22Rv1 (cell line): ENCODE measurements at regions not wholly inside any gene's neighbourhood (a gene's known extent, or its start where the extent isn't known, plus 50 kb on each side); places are given as distances from the start of the nearest gene placed in this dataset.
"Not testable (repeated sequence)": the region's sequence is repeated elsewhere in the genome, so short reads cannot be mapped to it uniquely, and the experiment has no call there.

ENCODE experiments used
- ZFX ChIP-seq: fragments of 450-650 bp; IDR thresholded peaks from 2 replicates; pipeline ENCODE4 v1.6.1; 2017; ENCODE audit warnings: antibody characterized with exemption, borderline replicate concordance
- TF ChIP-seq, protein P1 (sequence below): fragments of 450-650 bp; IDR thresholded peaks from 2 replicates; pipeline ENCODE4 v1.5.1; 2017; ENCODE audit warnings: mild to moderate bottlenecking

DNA sequence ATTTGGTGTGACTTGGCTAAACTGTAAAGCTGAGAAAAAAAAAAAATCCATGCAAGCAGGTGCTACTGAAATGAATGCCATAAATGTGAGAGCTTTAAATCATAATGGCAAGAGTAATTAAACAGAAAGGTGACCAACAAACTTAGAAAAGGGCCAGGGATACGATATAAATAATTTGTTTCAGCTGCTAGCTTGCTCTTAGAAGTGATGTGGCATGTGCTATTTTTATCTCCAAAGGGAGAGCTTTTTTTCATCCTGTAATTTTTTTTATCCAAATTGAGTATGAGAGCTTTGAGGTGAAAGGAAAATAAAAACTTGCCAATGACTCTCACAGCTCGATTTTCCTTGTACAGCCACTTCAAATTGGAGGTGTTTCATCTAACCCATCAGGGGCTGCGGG lies 315.3 kb downstream of the OR4C45 start:
- TF ChIP-seq, protein P1, sequence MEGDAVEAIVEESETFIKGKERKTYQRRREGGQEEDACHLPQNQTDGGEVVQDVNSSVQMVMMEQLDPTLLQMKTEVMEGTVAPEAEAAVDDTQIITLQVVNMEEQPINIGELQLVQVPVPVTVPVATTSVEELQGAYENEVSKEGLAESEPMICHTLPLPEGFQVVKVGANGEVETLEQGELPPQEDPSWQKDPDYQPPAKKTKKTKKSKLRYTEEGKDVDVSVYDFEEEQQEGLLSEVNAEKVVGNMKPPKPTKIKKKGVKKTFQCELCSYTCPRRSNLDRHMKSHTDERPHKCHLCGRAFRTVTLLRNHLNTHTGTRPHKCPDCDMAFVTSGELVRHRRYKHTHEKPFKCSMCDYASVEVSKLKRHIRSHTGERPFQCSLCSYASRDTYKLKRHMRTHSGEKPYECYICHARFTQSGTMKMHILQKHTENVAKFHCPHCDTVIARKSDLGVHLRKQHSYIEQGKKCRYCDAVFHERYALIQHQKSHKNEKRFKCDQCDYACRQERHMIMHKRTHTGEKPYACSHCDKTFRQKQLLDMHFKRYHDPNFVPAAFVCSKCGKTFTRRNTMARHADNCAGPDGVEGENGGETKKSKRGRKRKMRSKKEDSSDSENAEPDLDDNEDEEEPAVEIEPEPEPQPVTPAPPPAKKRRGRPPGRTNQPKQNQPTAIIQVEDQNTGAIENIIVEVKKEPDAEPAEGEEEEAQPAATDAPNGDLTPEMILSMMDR: not testable (repeated sequence)
- TF ChIP-seq ZFX: not testable (repeated sequence)
